ENCODE measurements at regions not wholly inside any gene's neighbourhood (a gene's known extent, or its start where the extent isn't known, plus 50 kb on each side); places are given as distances from the start of the nearest gene placed in this dataset.

- intact Hi-C loops (cut with DNase I): no loop called here
- DNase-seq (no peak), ATAC-seq (no peak)
- Histone ChIP-seq H3K4me3 (no peak overlapping the region), H3K9me3 (no peaks in the 10 kb centered on the region), H3K27ac (no peak overlapping the region), H3K36me3 (replicated peaks in 1 of 2; ENCODE audit: insufficient read depth in 1 of 2, low read depth in 2 of 2) (no peaks in the 10 kb centered on the region), H3K4me1 (no peaks in the 10 kb centered on the region), H3K27me3 (no peaks in the 10 kb centered on the region)
- TF ChIP-seq POLR2A (IDR thresholded peaks at IDR 0.05): no peak
- TF ChIP-seq, protein P1, sequence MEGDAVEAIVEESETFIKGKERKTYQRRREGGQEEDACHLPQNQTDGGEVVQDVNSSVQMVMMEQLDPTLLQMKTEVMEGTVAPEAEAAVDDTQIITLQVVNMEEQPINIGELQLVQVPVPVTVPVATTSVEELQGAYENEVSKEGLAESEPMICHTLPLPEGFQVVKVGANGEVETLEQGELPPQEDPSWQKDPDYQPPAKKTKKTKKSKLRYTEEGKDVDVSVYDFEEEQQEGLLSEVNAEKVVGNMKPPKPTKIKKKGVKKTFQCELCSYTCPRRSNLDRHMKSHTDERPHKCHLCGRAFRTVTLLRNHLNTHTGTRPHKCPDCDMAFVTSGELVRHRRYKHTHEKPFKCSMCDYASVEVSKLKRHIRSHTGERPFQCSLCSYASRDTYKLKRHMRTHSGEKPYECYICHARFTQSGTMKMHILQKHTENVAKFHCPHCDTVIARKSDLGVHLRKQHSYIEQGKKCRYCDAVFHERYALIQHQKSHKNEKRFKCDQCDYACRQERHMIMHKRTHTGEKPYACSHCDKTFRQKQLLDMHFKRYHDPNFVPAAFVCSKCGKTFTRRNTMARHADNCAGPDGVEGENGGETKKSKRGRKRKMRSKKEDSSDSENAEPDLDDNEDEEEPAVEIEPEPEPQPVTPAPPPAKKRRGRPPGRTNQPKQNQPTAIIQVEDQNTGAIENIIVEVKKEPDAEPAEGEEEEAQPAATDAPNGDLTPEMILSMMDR (IDR thresholded peaks at IDR 0.05): no peak
These were observed 166.3 kb downstream of the TMEM167A start for GRCh38 chr5:82910905-82911304.

DNA sequence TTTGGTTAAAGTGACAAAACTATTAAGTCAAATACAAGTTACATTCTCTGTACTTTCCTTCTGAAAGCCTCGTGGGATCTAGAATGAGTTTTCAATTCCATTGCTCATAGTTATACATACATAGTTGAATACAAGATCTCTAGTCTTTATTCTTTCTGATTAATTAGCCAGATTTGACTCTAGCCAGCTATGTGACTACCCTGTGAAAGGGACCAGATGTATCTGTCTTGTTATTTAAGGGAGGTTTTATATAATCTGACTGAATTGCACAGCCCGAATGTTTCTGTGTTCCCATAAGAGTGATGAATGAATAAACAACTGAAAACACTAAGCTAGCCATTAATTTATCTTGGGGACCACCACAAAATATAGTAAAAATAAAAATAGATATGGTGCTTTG is 166.7 kb downstream of the TMEM167A start:
- WGBS, 2 donors: 28 to 40% methylated on average over 2 of the region's 2 CpGs
- no peak for DNase-seq
- no peak for ATAC-seq
- H3K27me3 ChIP-seq: no peaks in the 10 kb centered on the region
- H3K36me3 ChIP-seq (replicated peaks in 1 of 2; ENCODE audit: insufficient read depth in 1 of 2, low read depth in 2 of 2): no peaks in the 10 kb centered on the region
- TF ChIP-seq, protein P1 (IDR thresholded peaks at IDR 0.05): no peak
- intact Hi-C loops (cut with DNase I): no loop called here
- no peaks in the 10 kb centered on the region for H3K4me1 ChIP-seq
- H3K4me3 ChIP-seq: no peak overlapping the region
- H3K27ac ChIP-seq: no peak overlapping the region
- no peaks in the 10 kb centered on the region for H3K9me3 ChIP-seq

- Histone ChIP-seq H3K36me3 (replicated peaks in 1 of 2; ENCODE audit: insufficient read depth in 1 of 2, low read depth in 2 of 2) (no peaks in the 10 kb centered on the region), H3K27ac (no peak overlapping the region), H3K4me1 (no peaks in the 10 kb centered on the region), H3K27me3 (no peaks in the 10 kb centered on the region), H3K4me3 (no peak overlapping the region), H3K9me3 (no peaks in the 10 kb centered on the region)
- ATAC-seq (no peak), DNase-seq (no peak)
- TF ChIP-seq, protein P1 (IDR thresholded peaks at IDR 0.05): no peak
- no peak for TF ChIP-seq POLR2A (IDR thresholded peaks at IDR 0.05)
- WGBS, 2 donors: 84 to 87% methylated on average over 7 of the region's 7 CpGs
- intact Hi-C loops (cut with DNase I): no loop called here
These were observed 167.4 kb downstream of the TMEM167A start for GRCh38 chr5:82909771-82910170.

- Histone ChIP-seq H3K4me3 (no peak overlapping the region), H3K4me1 (no peaks in the 10 kb centered on the region), H3K27me3 (no peaks in the 10 kb centered on the region), H3K27ac (no peak overlapping the region), H3K9me3 (no peaks in the 10 kb centered on the region), H3K36me3 (replicated peaks in 1 of 2; ENCODE audit: insufficient read depth in 1 of 2, low read depth in 2 of 2) (no peaks in the 10 kb centered on the region)
- DNase-seq (no peak), ATAC-seq (no peak)
- intact Hi-C loops (cut with DNase I): no loop called here
- 59 to 65% methylated on average over 2 of the region's 2 CpGs for WGBS, 2 donors
- TF ChIP-seq, protein P1 (IDR thresholded peaks at IDR 0.05): no peak
- no peak for TF ChIP-seq POLR2A (IDR thresholded peaks at IDR 0.05)
These were observed 171.2 kb downstream of the TMEM167A start for GRCh38 chr5:82905986-82906385.

DNA sequence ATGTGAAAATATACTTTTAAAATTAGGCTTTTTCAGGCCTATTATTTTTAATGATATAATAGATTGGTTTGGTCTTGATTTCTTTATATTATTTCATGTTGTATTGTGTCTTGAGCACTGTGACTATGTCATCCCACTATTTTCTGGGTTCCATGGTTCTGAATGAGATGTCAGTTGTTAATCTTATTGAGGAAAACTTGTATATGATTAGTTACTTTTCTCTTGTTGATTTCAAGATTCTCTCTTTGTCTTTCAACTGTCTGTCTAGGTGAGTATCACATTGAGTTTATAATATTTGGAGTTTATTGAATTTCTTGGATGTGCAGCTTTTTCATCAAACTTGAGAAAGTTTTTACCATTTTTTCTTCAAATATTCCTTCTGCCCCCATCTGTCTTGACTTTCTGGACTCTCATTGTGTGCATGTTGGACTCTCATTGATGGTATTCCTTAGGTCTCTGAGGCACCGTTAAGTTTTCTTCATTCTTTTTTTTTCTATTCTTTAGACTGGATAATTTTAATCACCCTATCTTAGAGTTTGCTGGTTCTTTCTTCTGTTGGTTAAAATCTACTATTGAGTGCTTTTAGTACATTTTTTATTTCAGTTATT is 175.8 kb downstream of the TMEM167A start:
- TF ChIP-seq, protein P1 (IDR thresholded peaks at IDR 0.05): no peak
- no peak for TF ChIP-seq POLR2A (IDR thresholded peaks at IDR 0.05)
- Histone ChIP-seq H3K9me3 (no peaks in the 10 kb centered on the region), H3K4me1 (no peaks in the 10 kb centered on the region), H3K36me3 (replicated peaks in 1 of 2; ENCODE audit: insufficient read depth in 1 of 2, low read depth in 2 of 2) (no peaks in the 10 kb centered on the region), H3K4me3 (no peak overlapping the region), H3K27me3 (no peaks in the 10 kb centered on the region), H3K27ac (no peak overlapping the region)
- intact Hi-C loops (cut with DNase I): no loop called here
- DNase-seq (no peak), ATAC-seq (no peak)
- 87 to 95% methylated on average over 1 of the region's 1 CpG for WGBS, 2 donors

Measured in body of pancreas (tissue), 4 donors.